AG09319 (cell line): ENCODE measurements at regions not wholly inside any gene's neighbourhood (a gene's known extent, or its start where the extent isn't known, plus 50 kb on each side); places are given as distances from the start of the nearest gene placed in this dataset.

Source experiments
- DNase-seq: peaks from one replicate; pipeline ENCODE4 v3.0.0-alpha.2; 2010; ENCODE audit warnings: low read depth; ENCODE audit errors: extremely low read depth
- TF ChIP-seq, protein P1 (sequence below): IDR thresholded peaks from 2 replicates; pipeline ENCODE4 v1.5.1; 2011; ENCODE audit warnings: low read depth, mild to moderate bottlenecking, inconsistent platforms, low read length, moderate library complexity

DNA sequence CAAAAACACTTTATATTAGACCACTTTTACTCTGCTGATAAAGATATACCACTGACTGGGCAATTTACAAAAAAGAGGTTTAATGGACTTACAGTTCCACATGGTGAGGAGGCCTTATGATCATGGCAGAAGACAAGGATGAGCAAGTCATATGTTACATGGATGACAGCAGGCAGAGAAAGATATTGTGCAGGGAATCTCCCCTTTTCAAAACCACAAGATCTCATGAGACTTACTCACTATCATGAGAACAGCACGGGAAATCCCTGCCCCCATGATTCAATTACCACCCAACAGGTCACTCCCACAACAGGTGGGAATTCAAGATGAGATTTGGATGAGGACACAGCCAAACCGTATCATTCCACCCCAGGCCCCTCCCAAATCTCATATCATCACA lies 1383.8 kb upstream of the MAP3K7 start:
- TF ChIP-seq, protein P1, sequence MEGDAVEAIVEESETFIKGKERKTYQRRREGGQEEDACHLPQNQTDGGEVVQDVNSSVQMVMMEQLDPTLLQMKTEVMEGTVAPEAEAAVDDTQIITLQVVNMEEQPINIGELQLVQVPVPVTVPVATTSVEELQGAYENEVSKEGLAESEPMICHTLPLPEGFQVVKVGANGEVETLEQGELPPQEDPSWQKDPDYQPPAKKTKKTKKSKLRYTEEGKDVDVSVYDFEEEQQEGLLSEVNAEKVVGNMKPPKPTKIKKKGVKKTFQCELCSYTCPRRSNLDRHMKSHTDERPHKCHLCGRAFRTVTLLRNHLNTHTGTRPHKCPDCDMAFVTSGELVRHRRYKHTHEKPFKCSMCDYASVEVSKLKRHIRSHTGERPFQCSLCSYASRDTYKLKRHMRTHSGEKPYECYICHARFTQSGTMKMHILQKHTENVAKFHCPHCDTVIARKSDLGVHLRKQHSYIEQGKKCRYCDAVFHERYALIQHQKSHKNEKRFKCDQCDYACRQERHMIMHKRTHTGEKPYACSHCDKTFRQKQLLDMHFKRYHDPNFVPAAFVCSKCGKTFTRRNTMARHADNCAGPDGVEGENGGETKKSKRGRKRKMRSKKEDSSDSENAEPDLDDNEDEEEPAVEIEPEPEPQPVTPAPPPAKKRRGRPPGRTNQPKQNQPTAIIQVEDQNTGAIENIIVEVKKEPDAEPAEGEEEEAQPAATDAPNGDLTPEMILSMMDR: no peak
- no peak for DNase-seq

DNA sequence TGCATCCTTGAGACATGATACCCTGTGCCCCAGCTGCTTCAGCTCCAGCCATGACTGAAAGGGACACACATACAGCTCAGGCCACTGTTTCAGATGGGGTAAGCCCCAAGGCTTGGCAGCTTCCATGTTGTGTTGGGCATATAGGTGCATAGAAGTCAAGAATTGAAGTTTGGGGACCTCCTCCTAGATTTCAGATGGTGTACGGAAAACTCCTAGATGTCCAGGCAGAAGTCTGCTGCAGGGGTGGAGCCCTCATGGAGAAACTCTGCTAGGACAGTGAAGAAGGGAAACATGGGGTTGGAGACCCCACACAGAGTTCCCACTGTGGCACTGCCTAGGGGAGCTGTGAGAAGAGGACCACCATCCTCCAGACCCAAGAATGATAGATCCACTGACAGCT lies 1379.0 kb upstream of the MAP3K7 start:
- TF ChIP-seq, protein P1: no peak
- no peak for DNase-seq

- DNase-seq: no peak
- TF ChIP-seq, protein P1: no peak
These were observed 1374.8 kb upstream of the MAP3K7 start for GRCh38 chr6:91961671-91962070.

DNA sequence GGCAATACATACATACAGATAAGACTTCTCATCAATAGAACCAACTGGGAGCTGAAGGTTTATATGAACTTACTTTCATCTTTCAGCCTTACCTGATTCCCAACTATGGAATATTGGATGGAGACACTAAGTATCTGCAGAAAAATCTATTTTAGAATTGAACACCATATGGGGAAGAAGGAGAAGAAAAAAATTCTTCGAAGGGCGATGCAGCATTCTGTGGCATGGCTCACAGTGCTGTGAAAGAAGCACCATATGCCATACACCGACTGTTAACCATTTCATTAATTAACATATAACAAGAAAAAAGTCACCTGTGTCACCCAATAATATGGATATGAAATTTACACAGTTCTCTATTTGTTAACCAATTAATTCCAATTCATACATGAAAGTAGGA lies 1374.4 kb upstream of the MAP3K7 start:
- TF ChIP-seq, protein P1: no peak
- no peak for DNase-seq

DNA sequence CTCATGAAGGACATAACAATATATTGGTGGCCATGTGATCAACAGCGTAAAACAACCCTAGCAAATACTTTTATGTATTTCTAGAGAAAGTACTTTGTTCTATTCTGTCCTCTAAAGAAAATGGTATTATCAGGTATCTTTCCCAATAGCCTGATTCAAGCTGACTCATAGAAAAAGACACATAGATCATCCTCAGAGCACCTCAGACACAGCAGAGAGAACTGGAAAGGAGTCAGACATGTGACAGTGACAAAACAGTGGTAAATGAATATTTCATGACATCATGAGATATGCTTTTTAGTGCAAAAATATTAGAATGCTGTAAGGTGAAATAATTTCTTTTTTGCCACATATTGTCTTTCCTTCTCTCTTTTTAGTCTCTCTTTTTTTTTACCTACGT lies 1355.0 kb upstream of the MAP3K7 start:
- no peak for DNase-seq
- TF ChIP-seq, protein P1: no peak

- TF ChIP-seq, protein P1: no peak
- DNase-seq: no peak
These were observed 1353.9 kb upstream of the MAP3K7 start for GRCh38 chr6:91940801-91941200.

DNA sequence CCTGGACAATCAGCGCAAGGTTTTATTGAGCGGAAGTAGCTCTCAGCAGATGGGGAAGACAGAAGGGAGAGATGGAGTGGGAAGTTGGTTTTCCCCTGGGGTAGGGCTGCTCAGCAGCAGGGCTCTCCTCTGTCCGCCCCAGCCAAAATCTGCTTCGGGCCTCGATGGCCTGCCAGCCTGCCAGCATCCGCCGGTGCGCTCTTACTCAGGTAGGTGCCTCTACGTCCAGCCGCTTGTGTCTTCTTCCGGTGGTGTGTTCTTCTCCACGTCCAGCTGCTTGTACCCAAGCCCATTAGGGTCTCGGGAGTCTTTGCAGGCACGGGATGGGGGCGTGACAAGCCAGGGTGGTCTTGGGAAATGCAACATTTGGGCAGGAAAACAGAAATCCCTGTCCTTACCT lies 1340.0 kb upstream of the MAP3K7 start:
- no peak for DNase-seq
- TF ChIP-seq, protein P1: no peak
